ENCODE measurements at regions not wholly inside any gene's neighbourhood (a gene's known extent, or its start where the extent isn't known, plus 50 kb on each side); places are given as distances from the start of the nearest gene placed in this dataset.

DNA sequence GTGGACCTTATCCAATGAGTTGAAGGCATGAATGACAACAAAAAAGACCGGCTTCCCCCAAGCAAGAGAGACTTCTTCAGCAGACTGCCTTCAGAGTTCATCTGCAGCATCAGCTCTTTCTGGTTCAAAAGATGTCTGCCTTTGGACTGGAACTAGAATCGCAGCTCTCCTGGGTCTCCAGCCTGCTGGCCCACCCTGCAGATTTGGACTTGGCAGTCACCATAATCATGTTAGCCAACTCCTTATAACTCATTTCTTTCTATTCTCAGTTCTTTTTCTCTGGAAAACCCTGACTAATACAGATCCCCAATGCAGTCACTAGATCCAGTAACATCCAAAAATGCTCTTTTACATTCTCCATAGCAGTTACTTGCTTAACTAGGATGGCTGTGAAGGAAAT lies 89.2 kb upstream of the MARK1 start:
- in situ Hi-C loops (cut with HindIII; ENCODE audit: low sequenced_read_pairs) = no loop called here
- no peak for DNase-seq (ENCODE audit: low read depth, low spot score)
- no peak overlapping the region for H3K4me3 ChIP-seq (ENCODE audit: low read depth, low read length)
- TF ChIP-seq, protein P1, sequence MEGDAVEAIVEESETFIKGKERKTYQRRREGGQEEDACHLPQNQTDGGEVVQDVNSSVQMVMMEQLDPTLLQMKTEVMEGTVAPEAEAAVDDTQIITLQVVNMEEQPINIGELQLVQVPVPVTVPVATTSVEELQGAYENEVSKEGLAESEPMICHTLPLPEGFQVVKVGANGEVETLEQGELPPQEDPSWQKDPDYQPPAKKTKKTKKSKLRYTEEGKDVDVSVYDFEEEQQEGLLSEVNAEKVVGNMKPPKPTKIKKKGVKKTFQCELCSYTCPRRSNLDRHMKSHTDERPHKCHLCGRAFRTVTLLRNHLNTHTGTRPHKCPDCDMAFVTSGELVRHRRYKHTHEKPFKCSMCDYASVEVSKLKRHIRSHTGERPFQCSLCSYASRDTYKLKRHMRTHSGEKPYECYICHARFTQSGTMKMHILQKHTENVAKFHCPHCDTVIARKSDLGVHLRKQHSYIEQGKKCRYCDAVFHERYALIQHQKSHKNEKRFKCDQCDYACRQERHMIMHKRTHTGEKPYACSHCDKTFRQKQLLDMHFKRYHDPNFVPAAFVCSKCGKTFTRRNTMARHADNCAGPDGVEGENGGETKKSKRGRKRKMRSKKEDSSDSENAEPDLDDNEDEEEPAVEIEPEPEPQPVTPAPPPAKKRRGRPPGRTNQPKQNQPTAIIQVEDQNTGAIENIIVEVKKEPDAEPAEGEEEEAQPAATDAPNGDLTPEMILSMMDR (IDR thresholded peaks at IDR 0.05; ENCODE audit: low read depth, low read length) = no peak

DNA sequence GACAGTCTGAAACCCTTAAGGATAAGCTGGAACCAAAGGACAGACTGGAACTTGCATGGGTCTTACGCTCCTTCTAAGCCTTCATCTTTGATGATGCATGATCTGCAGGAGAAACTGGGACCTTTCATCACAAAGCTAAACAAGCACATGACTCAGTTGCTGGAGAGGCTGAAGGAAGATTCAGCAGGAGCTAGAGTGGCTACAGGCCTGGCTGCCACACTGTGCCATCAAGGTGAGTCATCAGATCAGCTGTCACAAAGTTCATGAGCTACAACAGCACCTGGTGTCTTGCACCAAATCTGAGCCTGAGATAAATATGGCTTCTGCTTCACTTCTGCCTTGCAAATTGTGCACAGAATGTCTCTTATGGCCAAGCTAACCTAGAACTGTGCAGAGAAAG lies 95.5 kb upstream of the MARK1 start:
- no peak for DNase-seq (ENCODE audit: low read depth, low spot score)
- TF ChIP-seq, protein P1 (IDR thresholded peaks at IDR 0.05; ENCODE audit: low read depth, low read length) = no peak
- in situ Hi-C loops (cut with HindIII; ENCODE audit: low sequenced_read_pairs) = no loop called here
- no peak overlapping the region for H3K4me3 ChIP-seq (ENCODE audit: low read depth, low read length)

DNA sequence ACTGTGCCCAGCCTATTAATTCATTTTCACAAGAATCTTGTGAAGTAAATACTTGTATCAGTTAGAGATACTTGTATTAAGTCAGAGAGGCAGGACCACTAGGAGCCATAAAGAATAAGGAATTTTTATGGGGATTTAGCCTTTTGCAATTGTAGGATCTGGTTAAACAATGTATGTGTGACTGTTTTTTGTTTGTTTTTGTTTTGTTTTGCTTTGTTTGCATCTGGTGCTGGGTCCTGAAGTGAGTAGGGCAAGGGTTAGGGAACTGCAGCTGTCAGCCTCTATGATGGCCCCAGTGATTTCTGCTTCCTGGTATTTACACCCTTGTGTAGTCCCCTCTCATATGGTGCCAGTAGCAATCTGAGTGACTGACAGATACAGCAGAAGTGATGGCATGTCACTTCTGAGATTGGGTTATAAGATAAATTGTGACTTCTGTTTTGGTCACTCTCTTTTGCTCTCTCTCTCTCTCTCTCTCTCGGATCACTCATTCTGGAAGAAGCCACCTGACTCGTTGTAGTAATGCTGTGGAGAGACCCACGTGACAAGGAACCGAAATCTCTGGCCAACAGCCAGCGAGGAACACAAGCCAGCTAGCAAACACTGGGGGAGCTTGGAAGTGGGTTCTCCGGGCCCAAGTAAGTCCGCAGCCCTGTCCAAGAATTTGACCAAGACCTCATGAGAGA lies 96.2 kb upstream of the MARK1 start:
- DNase-seq (ENCODE audit: low read depth, low spot score) = no peak
- TF ChIP-seq, protein P1 (IDR thresholded peaks at IDR 0.05; ENCODE audit: low read depth, low read length) = no peak
- in situ Hi-C loops (cut with HindIII; ENCODE audit: low sequenced_read_pairs) = no loop called here
- no peak overlapping the region for H3K4me3 ChIP-seq (ENCODE audit: low read depth, low read length)

DNA sequence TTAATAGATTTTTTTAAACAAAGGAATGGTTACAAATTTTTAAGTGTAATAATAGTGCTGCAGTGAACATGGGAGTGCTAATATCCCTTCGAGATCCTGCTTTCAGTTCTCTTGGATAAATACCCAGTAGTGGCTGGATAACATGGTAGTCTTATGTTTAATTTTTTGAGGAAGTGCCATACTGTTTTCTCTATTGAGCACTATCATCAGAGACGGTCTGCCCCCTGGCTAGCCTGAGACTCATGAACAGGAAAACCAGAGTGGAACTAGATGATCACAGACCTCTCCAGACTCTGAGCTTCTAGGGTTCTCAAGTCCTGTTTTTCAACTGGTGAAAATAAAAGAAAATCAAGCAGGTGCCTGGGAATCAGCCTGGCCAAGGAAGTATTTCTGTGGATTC lies 97.3 kb upstream of the MARK1 start:
- H3K4me3 ChIP-seq (ENCODE audit: low read depth, low read length) = no peak overlapping the region
- in situ Hi-C loops (cut with HindIII; ENCODE audit: low sequenced_read_pairs) = no loop called here
- TF ChIP-seq, protein P1 (IDR thresholded peaks at IDR 0.05; ENCODE audit: low read depth, low read length) = no peak
- no peak for DNase-seq (ENCODE audit: low read depth, low spot score)

DNA sequence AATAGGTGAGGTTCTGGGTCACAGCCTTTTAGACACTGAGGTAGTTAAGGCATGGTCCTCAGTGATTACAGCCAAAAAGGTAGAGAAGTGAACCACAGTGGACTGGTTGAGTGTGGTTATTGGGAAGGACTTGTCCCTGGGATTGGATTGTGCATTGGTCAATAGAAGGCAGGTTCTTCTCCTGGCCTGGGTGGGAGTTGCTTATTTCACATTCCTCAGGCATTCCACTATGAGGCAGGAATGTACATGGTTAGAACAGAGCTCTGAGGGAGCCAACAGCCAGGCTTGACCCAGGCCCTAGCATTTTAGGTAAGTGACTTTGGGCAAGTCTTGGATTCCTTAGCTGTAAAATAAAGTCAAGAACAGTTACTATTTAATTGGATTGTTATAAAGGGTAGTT lies 97.9 kb upstream of the MARK1 start:
- in situ Hi-C loops (cut with HindIII; ENCODE audit: low sequenced_read_pairs) = no loop called here
- H3K4me3 ChIP-seq (ENCODE audit: low read depth, low read length) = no peak overlapping the region
- TF ChIP-seq, protein P1 (IDR thresholded peaks at IDR 0.05; ENCODE audit: low read depth, low read length) = no peak
- DNase-seq (ENCODE audit: low read depth, low spot score) = no peak

DNA sequence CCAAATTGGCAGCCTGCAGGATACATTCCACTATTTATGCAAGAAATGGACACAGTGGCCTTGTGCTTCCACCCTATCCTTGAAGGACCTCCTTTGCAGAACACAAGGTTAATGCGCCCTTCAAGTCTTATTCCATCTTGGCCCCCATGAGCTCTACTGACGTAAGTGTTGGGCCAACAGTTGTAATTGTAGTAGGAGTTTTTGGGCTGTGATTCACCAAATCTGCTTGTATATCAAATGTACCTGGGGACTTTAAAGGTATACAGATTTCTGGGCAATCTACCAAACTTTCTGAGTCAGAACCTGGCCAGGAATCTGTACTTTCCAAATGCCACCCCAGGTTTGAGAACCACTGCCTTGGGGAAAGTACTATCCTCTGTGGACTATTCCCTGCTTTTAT lies 100.9 kb upstream of the MARK1 start:
- in situ Hi-C loops (cut with HindIII; ENCODE audit: low sequenced_read_pairs) = no loop called here
- H3K4me3 ChIP-seq (ENCODE audit: low read depth, low read length) = no peak overlapping the region
- TF ChIP-seq, protein P1 (IDR thresholded peaks at IDR 0.05; ENCODE audit: low read depth, low read length) = no peak
- no peak for DNase-seq (ENCODE audit: low read depth, low spot score)
